ENCODE measurements at regions not wholly inside any gene's neighbourhood (a gene's known extent, or its start where the extent isn't known, plus 50 kb on each side); places are given as distances from the start of the nearest gene placed in this dataset.

GRCh38 chr19:31671411-31672035 lies 322.3 kb upstream of the TSHZ3 start:
- Mint-ChIP-seq H3K27me3 (ENCODE audit: low read depth in 3 of 3) (peaks cover 0 to 4% (median 0%) of the 10 kb centered on the region in 3 donors), H3K4me3 (no peak overlapping the region), H3K9me3 (peaks cover 0 to 1% (median 0%) of the 10 kb centered on the region in 6 donors), H3K36me3 (no peaks in the 10 kb centered on the region), H3K4me1 (no peaks in the 10 kb centered on the region), H3K27ac (no peak overlapping the region)
- no peak for DNase-seq

GRCh38 chr19:31674503-31675192 lies 325.4 kb upstream of the TSHZ3 start:
- Mint-ChIP-seq H3K27me3 (ENCODE audit: low read depth in 3 of 3) (peaks cover 0 to 2% (median 2%) of the 10 kb centered on the region in 3 donors), H3K4me3 (no peak overlapping the region), H3K27ac (no peak overlapping the region), H3K9me3 (peaks cover 0 to 1% (median 0%) of the 10 kb centered on the region in 6 donors), H3K4me1 (no peaks in the 10 kb centered on the region), H3K36me3 (no peaks in the 10 kb centered on the region)
- DNase-seq, result no peak

GRCh38 chr19:31675193-31675913 lies 326.1 kb upstream of the TSHZ3 start:
- H3K9me3 Mint-ChIP-seq, result peaks cover 0 to 1% (median 0%) of the 10 kb centered on the region in 6 donors
- H3K27me3 Mint-ChIP-seq (ENCODE audit: low read depth in 3 of 3), result peaks cover 2 to 3% (median 2%) of the 10 kb centered on the region in 3 donors
- H3K36me3 Mint-ChIP-seq, result no peaks in the 10 kb centered on the region
- no peak overlapping the region for H3K4me3 Mint-ChIP-seq
- no peaks in the 10 kb centered on the region for H3K4me1 Mint-ChIP-seq
- no peak overlapping the region for H3K27ac Mint-ChIP-seq
- DNase-seq, result no peak

- no peak overlapping the region for H3K4me3 Mint-ChIP-seq
- H3K27me3 Mint-ChIP-seq (ENCODE audit: low read depth in 3 of 3), result peaks cover 2 to 3% (median 2%) of the 10 kb centered on the region in 3 donors
- peaks cover 0 to 1% (median 0%) of the 10 kb centered on the region in 6 donors for H3K9me3 Mint-ChIP-seq
- H3K4me1 Mint-ChIP-seq, result no peaks in the 10 kb centered on the region
- no peak overlapping the region for H3K27ac Mint-ChIP-seq
- no peak for DNase-seq
- H3K36me3 Mint-ChIP-seq, result no peaks in the 10 kb centered on the region
Measured at GRCh38 chr19:31676271-31677004, 327.2 kb upstream of the TSHZ3 start.

- H3K9me3 Mint-ChIP-seq, result no peaks in the 10 kb centered on the region
- no peak for DNase-seq
- H3K4me1 Mint-ChIP-seq, result no peaks in the 10 kb centered on the region
- no peaks in the 10 kb centered on the region for H3K36me3 Mint-ChIP-seq
- H3K27me3 Mint-ChIP-seq (ENCODE audit: low read depth in 3 of 3), result peaks cover 2 to 4% (median 3%) of the 10 kb centered on the region in 3 donors
- no peak overlapping the region for H3K27ac Mint-ChIP-seq
- no peak overlapping the region for H3K4me3 Mint-ChIP-seq
Measured at GRCh38 chr19:31678421-31678820, 329.2 kb upstream of the TSHZ3 start.

GRCh38 chr19:31681121-31681520 lies 331.9 kb upstream of the TSHZ3 start:
- Mint-ChIP-seq H3K27ac (no peak overlapping the region), H3K4me3 (no peak overlapping the region), H3K4me1 (no peaks in the 10 kb centered on the region), H3K36me3 (no peaks in the 10 kb centered on the region), H3K27me3 (ENCODE audit: low read depth in 3 of 3) (peaks cover 4 to 6% (median 5%) of the 10 kb centered on the region in 3 donors), H3K9me3 (peaks cover 0 to 4% (median 0%) of the 10 kb centered on the region in 6 donors)
- no peak for DNase-seq

GRCh38 chr19:31693131-31693932 lies 344.1 kb upstream of the TSHZ3 start:
- H3K4me1 Mint-ChIP-seq, result no peaks in the 10 kb centered on the region
- H3K27me3 Mint-ChIP-seq (ENCODE audit: low read depth in 3 of 3), result peaks cover 0 to 3% (median 2%) of the 10 kb centered on the region in 3 donors
- H3K9me3 Mint-ChIP-seq, result peaks cover 0 to 1% (median 0%) of the 10 kb centered on the region in 6 donors
- no peak overlapping the region for H3K27ac Mint-ChIP-seq
- no peak overlapping the region for H3K4me3 Mint-ChIP-seq
- DNase-seq, result no peak
- H3K36me3 Mint-ChIP-seq, result no peaks in the 10 kb centered on the region

- Mint-ChIP-seq H3K4me3 (no peak overlapping the region), H3K4me1 (no peaks in the 10 kb centered on the region), H3K9me3 (peaks cover 0 to 1% (median 0%) of the 10 kb centered on the region in 6 donors), H3K27ac (no peak overlapping the region), H3K27me3 (ENCODE audit: low read depth in 3 of 3) (peaks cover 0 to 3% (median 2%) of the 10 kb centered on the region in 3 donors), H3K36me3 (no peaks in the 10 kb centered on the region)
- no peak for DNase-seq
Measured at GRCh38 chr19:31693933-31694269, 344.7 kb upstream of the TSHZ3 start.

GRCh38 chr19:31694761-31695160 lies 345.5 kb upstream of the TSHZ3 start:
- no peak overlapping the region for H3K4me3 Mint-ChIP-seq
- H3K36me3 Mint-ChIP-seq, result no peaks in the 10 kb centered on the region
- H3K9me3 Mint-ChIP-seq, result peaks cover 0 to 1% (median 0%) of the 10 kb centered on the region in 6 donors
- peaks cover 0 to 4% (median 2%) of the 10 kb centered on the region in 3 donors for H3K27me3 Mint-ChIP-seq (ENCODE audit: low read depth in 3 of 3)
- H3K27ac Mint-ChIP-seq, result no peak overlapping the region
- no peak for DNase-seq
- H3K4me1 Mint-ChIP-seq, result no peaks in the 10 kb centered on the region

GRCh38 chr19:31699421-31699820 lies 350.2 kb upstream of the TSHZ3 start:
- H3K36me3 Mint-ChIP-seq, result no peaks in the 10 kb centered on the region
- H3K27ac Mint-ChIP-seq, result no peak overlapping the region
- H3K27me3 Mint-ChIP-seq (ENCODE audit: low read depth in 3 of 3), result peaks cover 0 to 5% (median 1%) of the 10 kb centered on the region in 3 donors
- peaks cover 0 to 7% (median under 1%) of the 10 kb centered on the region in 6 donors for H3K9me3 Mint-ChIP-seq
- no peaks in the 10 kb centered on the region for H3K4me1 Mint-ChIP-seq
- no peak overlapping the region for H3K4me3 Mint-ChIP-seq
- DNase-seq, result no peak

GRCh38 chr19:31701146-31701545 lies 351.9 kb upstream of the TSHZ3 start:
- no peak for DNase-seq
- Mint-ChIP-seq H3K4me1 (no peaks in the 10 kb centered on the region), H3K9me3 (peaks cover 0 to 7% (median under 1%) of the 10 kb centered on the region in 6 donors), H3K27ac (no peak overlapping the region), H3K27me3 (ENCODE audit: low read depth in 3 of 3) (peaks cover 0 to 4% (median 1%) of the 10 kb centered on the region in 3 donors), H3K36me3 (no peaks in the 10 kb centered on the region), H3K4me3 (no peak overlapping the region)

GRCh38 chr19:31705656-31706055 lies 356.4 kb upstream of the TSHZ3 start:
- Mint-ChIP-seq H3K36me3 (no peaks in the 10 kb centered on the region), H3K27me3 (ENCODE audit: low read depth in 3 of 3) (peaks cover 0 to 4% (median 0%) of the 10 kb centered on the region in 3 donors), H3K4me3 (no peak overlapping the region), H3K27ac (no peak overlapping the region), H3K4me1 (no peaks in the 10 kb centered on the region), H3K9me3 (peaks cover 0 to 7% (median under 1%) of the 10 kb centered on the region in 6 donors)
- no peak for DNase-seq

GRCh38 chr19:31706131-31706530 lies 356.9 kb upstream of the TSHZ3 start:
- Mint-ChIP-seq H3K4me1 (no peaks in the 10 kb centered on the region), H3K27me3 (ENCODE audit: low read depth in 3 of 3) (peaks cover 0 to 4% (median 0%) of the 10 kb centered on the region in 3 donors), H3K9me3 (peaks cover 0 to 7% (median under 1%) of the 10 kb centered on the region in 6 donors), H3K4me3 (no peak overlapping the region), H3K27ac (no peak overlapping the region), H3K36me3 (no peaks in the 10 kb centered on the region)
- no peak for DNase-seq
